GM20000 (cell line): ENCODE measurements at regions not wholly inside any gene's neighbourhood (a gene's known extent, or its start where the extent isn't known, plus 50 kb on each side); places are given as distances from the start of the nearest gene placed in this dataset.
"Not testable (repeated sequence)": the region's sequence is repeated elsewhere in the genome, so short reads cannot be mapped to it uniquely, and the experiment has no call there.

Experiments
- DNase-seq: peaks from one replicate; pipeline ENCODE4 v3.0.0; 2012; ENCODE audit warnings: low spot score
- CTCF ChIP-seq: IDR thresholded peaks from 2 replicates; pipeline ENCODE4 v1.5.1; 2012; ENCODE audit warnings: mild to moderate bottlenecking, control low read depth; ENCODE audit errors: extremely low read depth, missing control alignments

- TF ChIP-seq CTCF, result no peak
- no peak for DNase-seq
Measured at GRCh38 chr1:232732344-232732910, 72.8 kb upstream of the MAP10 start.

GRCh38 chr1:232737917-232738316, 67.3 kb upstream of the MAP10 start:
- DNase-seq, result no peak
- TF ChIP-seq CTCF, result no peak

GRCh38 chr1:232743999-232744398, 61.2 kb upstream of the MAP10 start:
- TF ChIP-seq CTCF, result no peak

GRCh38 chr1:232744847-232745246, 60.4 kb upstream of the MAP10 start:
- DNase-seq, result no peak
- TF ChIP-seq CTCF, result no peak

More at GRCh38 chr1:232743999-232744398, 61.2 kb upstream of the MAP10 start:
- DNase-seq, result no peak

GRCh38 chr1:232745698-232746097, 59.5 kb upstream of the MAP10 start:
- DNase-seq, result not testable (repeated sequence)

GRCh38 chr1:232748910-232749368, 56.3 kb upstream of the MAP10 start:
- DNase-seq, result no peak
- no peak for TF ChIP-seq CTCF

- no peak for TF ChIP-seq CTCF
- no peak for DNase-seq
Measured at GRCh38 chr1:232751393-232752140, 53.6 kb upstream of the MAP10 start.

GRCh38 chr1:232752365-232752764, 52.9 kb upstream of the MAP10 start:
- DNase-seq, result no peak

More at GRCh38 chr1:232752365-232752764, 52.9 kb upstream of the MAP10 start:
- no peak for TF ChIP-seq CTCF
